ENCODE measurements at regions not wholly inside any gene's neighbourhood (a gene's known extent, or its start where the extent isn't known, plus 50 kb on each side); places are given as distances from the start of the nearest gene placed in this dataset.

DNA sequence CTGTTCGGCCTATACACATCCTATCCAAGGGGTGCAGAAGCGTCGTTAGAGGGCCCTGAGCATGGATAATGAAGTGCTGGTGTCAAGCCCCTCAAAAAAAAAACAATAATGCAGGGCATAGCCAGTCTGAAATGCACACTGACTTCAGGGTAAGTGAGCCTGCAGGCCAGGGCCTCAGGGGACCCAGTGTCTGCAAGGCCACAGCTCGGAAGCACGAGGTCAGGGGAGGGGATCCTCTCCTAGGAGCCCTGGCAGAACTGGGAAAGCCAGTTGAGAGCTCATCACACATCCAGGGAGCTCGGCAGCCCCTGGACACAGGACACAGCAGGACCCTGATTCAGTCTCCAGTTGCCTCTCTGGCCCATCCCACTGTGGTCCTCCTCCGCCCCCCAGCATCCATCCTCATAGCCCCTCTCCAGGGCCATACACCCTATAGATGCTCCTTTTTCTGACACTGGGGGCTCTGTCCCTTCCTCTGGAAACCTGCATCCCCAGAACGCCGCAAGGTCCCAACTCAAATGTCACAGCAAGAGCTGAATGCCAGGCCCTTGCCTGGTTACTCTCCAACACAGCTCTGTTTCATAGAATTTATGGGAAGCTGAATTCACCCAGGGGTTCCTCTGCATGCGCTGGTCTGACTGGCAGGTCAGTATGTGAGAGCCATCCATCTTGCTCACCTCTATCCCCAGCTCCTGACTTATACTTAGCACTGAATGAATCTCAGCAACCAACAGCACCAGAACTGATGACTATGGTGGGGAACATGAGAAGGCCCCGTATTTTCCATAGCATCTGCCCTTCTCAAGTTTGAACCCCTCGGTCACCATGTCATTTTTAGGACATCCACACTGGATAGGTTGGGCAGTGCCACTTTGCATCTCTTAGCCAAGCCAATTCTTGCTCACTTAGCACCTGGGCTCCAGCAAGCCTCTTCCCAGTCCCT lies 717.0 kb upstream of the IGFBP3 start:
- 73 to 79% methylated on average over 11 to 12 of the region's 12 CpGs for WGBS, 2 donors
- TF ChIP-seq, protein P1, sequence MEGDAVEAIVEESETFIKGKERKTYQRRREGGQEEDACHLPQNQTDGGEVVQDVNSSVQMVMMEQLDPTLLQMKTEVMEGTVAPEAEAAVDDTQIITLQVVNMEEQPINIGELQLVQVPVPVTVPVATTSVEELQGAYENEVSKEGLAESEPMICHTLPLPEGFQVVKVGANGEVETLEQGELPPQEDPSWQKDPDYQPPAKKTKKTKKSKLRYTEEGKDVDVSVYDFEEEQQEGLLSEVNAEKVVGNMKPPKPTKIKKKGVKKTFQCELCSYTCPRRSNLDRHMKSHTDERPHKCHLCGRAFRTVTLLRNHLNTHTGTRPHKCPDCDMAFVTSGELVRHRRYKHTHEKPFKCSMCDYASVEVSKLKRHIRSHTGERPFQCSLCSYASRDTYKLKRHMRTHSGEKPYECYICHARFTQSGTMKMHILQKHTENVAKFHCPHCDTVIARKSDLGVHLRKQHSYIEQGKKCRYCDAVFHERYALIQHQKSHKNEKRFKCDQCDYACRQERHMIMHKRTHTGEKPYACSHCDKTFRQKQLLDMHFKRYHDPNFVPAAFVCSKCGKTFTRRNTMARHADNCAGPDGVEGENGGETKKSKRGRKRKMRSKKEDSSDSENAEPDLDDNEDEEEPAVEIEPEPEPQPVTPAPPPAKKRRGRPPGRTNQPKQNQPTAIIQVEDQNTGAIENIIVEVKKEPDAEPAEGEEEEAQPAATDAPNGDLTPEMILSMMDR (IDR thresholded peaks at IDR 0.05), result no peak
- no peak for TF ChIP-seq POLR2A (IDR thresholded peaks at IDR 0.05)
- H3K4me1 ChIP-seq, result no peaks in the 10 kb centered on the region
- H3K4me3 ChIP-seq, result no peak overlapping the region
- H3K9me3 ChIP-seq, result no peaks in the 10 kb centered on the region
- no peaks in the 10 kb centered on the region for H3K27me3 ChIP-seq
- DNase-seq (no peak), ATAC-seq (no peak)
- intact Hi-C loops (cut with DNase I), result no loop called here
- no peak overlapping the region for H3K27ac ChIP-seq
- no peaks in the 10 kb centered on the region for H3K36me3 ChIP-seq (replicated peaks in 1 of 2; ENCODE audit: insufficient read depth in 1 of 2, low read depth in 2 of 2)

DNA sequence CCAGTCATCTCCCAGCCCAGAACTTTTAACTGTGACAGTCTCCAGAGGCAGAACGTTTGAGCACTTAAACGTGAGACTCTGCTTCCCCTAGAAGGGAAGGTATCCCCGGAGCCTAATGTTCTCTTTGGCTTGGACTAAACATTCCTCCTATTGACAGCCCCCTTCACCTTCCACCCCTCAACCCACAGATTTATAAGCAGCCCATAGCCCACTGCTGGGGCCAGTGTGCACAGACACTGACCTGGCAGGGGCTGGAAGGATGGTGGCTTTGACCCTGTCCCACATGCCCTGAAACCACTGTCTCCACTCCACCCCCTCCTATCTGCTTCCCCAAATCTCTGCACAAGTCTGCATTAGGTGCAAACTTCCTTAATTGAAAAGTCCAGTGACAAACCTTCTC lies 715.0 kb upstream of the IGFBP3 start:
- ATAC-seq (no peak), DNase-seq (no peak)
- WGBS, 2 donors, result 48 to 79% methylated on average over 3 of the region's 3 CpGs
- Histone ChIP-seq H3K36me3 (replicated peaks in 1 of 2; ENCODE audit: insufficient read depth in 1 of 2, low read depth in 2 of 2) (no peaks in the 10 kb centered on the region), H3K4me3 (no peak overlapping the region), H3K4me1 (no peaks in the 10 kb centered on the region), H3K9me3 (no peaks in the 10 kb centered on the region), H3K27me3 (no peaks in the 10 kb centered on the region), H3K27ac (no peak overlapping the region)
- intact Hi-C loops (cut with DNase I), result no loop called here
- no peak for TF ChIP-seq POLR2A (IDR thresholded peaks at IDR 0.05)
- TF ChIP-seq, protein P1 (IDR thresholded peaks at IDR 0.05), result no peak

DNA sequence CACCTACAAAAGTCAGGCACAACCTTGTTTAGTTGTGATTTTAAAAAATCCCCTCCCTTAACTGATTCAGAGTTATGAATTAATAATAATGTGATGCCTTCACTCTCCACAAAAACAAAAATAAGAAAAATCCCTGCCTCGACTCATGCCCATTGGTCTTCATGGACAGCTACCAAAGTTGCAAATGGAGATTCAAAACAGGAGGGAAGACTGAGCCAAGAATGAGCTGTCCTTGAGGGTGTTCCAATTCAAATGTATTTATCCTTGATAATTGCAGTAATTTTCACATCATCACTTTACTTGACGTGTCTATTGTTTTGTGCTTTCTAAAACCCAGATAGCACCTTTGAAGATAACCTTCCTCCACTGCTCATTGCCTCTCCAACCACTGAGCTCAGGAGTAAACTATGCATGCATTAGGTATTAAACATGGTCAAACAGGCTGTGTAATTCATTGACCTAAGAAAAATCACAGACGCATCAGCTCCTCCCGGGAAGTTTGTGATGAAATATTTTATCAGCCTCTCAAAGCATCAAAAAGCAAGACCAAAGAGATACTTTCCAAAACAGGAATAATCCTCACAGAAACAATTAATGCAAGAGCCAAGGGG lies 712.7 kb upstream of the IGFBP3 start:
- no peaks in the 10 kb centered on the region for H3K27me3 ChIP-seq
- intact Hi-C loops (cut with DNase I), result no loop called here
- no peaks in the 10 kb centered on the region for H3K36me3 ChIP-seq (replicated peaks in 1 of 2; ENCODE audit: insufficient read depth in 1 of 2, low read depth in 2 of 2)
- 58% methylated on average over 4 of the region's 4 CpGs for WGBS, 2 donors
- H3K9me3 ChIP-seq, result no peaks in the 10 kb centered on the region
- DNase-seq (no peak), ATAC-seq (no peak)
- H3K27ac ChIP-seq, result no peak overlapping the region
- H3K4me1 ChIP-seq, result no peaks in the 10 kb centered on the region
- H3K4me3 ChIP-seq, result no peak overlapping the region
- no peak for TF ChIP-seq POLR2A (IDR thresholded peaks at IDR 0.05)
- TF ChIP-seq, protein P1 (IDR thresholded peaks at IDR 0.05), result no peak

DNA sequence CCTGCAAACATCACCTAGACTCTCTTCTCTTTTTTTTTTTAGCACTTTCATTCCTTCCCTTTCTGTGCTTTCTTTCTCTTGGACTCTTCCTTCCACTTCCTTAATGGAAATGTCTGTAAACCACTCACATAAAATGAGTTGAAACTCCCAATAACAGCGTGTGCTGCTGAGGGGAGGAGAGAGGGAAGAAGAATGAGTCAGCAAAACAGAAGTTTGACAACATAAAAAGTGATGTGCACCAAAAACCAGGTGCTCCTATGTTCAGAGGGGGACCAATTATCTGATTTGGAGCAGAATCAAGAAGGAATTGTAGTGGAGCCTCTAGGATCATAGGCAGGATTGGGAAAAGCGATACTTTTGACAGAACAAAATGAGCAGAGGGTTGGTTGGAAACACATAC lies 712.1 kb upstream of the IGFBP3 start:
- 78 to 85% methylated on average over 2 of the region's 2 CpGs for WGBS, 2 donors
- intact Hi-C loops (cut with DNase I), result no loop called here

More for the DNA sequence above, 712.1 kb upstream of the IGFBP3 start:
- no peaks in the 10 kb centered on the region for H3K9me3 ChIP-seq
- no peaks in the 10 kb centered on the region for H3K27me3 ChIP-seq
- H3K27ac ChIP-seq, result no peak overlapping the region
- no peak for TF ChIP-seq POLR2A (IDR thresholded peaks at IDR 0.05)
- TF ChIP-seq, protein P1 (IDR thresholded peaks at IDR 0.05), result no peak
- H3K36me3 ChIP-seq (replicated peaks in 1 of 2; ENCODE audit: insufficient read depth in 1 of 2, low read depth in 2 of 2), result no peaks in the 10 kb centered on the region
- DNase-seq, result no peak
- no peak for ATAC-seq
- H3K4me3 ChIP-seq, result no peak overlapping the region
- no peaks in the 10 kb centered on the region for H3K4me1 ChIP-seq
